ENCODE measurements at regions not wholly inside any gene's neighbourhood (a gene's known extent, or its start where the extent isn't known, plus 50 kb on each side); places are given as distances from the start of the nearest gene placed in this dataset.

DNA sequence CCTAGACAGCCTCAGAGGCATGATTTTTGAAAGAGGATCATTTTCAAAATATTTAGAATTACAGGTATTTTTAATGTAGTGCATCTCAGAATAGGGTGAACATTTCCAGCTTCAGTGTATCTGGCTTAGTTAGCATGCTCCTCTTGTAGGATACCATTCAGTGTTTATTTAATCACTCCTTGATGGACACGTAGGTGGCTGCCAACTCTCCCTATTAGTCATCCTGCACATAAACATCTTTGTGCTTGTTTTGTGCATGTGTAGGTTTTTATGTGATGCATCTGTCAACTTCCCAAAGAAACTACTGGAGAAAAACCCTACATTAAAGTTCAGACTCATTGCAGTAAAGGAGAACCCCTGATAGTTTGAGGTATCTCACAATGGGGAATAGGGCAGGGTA is 52.5 kb upstream of the RBM19 start:
- DNase-seq, result no peak
